ENCODE measurements at regions not wholly inside any gene's neighbourhood (a gene's known extent, or its start where the extent isn't known, plus 50 kb on each side); places are given as distances from the start of the nearest gene placed in this dataset.

DNA sequence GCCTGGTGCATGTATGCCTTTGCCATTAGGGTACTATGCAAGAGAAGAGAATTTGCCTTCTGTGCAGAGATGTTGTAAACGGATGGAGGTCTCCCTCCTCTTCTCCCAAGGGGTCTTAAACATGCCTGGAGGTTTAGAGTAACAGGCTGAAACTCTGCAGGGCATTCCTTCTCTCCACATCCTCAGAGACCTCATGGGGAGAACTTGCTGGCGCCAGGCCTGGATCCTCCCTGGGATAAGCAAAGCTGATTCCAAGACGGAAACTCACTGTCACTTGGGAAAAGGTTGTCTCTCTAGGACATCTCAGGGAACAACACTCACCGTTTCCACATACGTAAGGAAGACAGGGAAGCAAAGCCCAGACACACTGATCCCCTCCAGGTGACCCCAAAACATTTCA lies 76.9 kb upstream of the GPM6B start:
- Histone ChIP-seq H3K9me3 (no peaks in the 10 kb centered on the region), H3K4me3 (no peak overlapping the region), H3K4me1 (peaks cover 7% of the 10 kb centered on the region), H3K27me3 (no peaks in the 10 kb centered on the region), H3K36me3 (no peaks in the 10 kb centered on the region), H3K27ac (no peak overlapping the region)
- intact Hi-C loops (cut with DNase I), result no loop called here
- DNase-seq (ENCODE audit: extremely low spot score in 2 of 2), result no peak
- TF ChIP-seq POLR2AphosphoS5 (IDR thresholded peaks at IDR 0.05; ENCODE audit: insufficient read depth in 1 of 2, low read depth in 1 of 2) (no peak), POLR2A (IDR thresholded peaks at IDR 0.05) (no peak)
- TF ChIP-seq, protein P1, sequence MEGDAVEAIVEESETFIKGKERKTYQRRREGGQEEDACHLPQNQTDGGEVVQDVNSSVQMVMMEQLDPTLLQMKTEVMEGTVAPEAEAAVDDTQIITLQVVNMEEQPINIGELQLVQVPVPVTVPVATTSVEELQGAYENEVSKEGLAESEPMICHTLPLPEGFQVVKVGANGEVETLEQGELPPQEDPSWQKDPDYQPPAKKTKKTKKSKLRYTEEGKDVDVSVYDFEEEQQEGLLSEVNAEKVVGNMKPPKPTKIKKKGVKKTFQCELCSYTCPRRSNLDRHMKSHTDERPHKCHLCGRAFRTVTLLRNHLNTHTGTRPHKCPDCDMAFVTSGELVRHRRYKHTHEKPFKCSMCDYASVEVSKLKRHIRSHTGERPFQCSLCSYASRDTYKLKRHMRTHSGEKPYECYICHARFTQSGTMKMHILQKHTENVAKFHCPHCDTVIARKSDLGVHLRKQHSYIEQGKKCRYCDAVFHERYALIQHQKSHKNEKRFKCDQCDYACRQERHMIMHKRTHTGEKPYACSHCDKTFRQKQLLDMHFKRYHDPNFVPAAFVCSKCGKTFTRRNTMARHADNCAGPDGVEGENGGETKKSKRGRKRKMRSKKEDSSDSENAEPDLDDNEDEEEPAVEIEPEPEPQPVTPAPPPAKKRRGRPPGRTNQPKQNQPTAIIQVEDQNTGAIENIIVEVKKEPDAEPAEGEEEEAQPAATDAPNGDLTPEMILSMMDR (IDR thresholded peaks at IDR 0.05), result no peak

DNA sequence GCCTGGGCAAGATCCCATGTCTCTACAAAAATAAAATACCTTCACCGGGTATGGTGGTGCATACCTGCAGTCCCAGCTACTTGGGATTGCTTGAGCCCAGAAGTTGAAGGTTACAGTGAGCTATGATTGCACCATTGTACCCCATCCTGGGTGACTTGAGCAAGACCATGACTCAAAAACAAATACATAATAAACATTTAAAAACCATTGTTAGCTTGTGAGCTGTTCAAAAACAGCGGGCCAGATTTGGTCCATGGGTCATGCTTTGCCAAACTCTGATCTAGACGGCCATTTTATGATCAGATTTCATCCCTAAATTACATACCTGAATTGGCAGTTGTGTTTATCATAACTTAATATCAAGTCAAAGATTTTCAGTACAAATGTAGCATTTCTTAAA lies 76.0 kb upstream of the GPM6B start:
- TF ChIP-seq, protein P1 (IDR thresholded peaks at IDR 0.05), result no peak
- TF ChIP-seq POLR2AphosphoS5 (IDR thresholded peaks at IDR 0.05; ENCODE audit: insufficient read depth in 1 of 2, low read depth in 1 of 2) (no peak), POLR2A (IDR thresholded peaks at IDR 0.05) (no peak)
- H3K4me1 ChIP-seq, result no peaks in the 10 kb centered on the region
- no peak overlapping the region for H3K4me3 ChIP-seq
- no peaks in the 10 kb centered on the region for H3K36me3 ChIP-seq
- no peaks in the 10 kb centered on the region for H3K9me3 ChIP-seq
- no peak for DNase-seq (ENCODE audit: extremely low spot score in 2 of 2)
- intact Hi-C loops (cut with DNase I), result no loop called here
- no peak overlapping the region for H3K27ac ChIP-seq
- no peaks in the 10 kb centered on the region for H3K27me3 ChIP-seq

DNA sequence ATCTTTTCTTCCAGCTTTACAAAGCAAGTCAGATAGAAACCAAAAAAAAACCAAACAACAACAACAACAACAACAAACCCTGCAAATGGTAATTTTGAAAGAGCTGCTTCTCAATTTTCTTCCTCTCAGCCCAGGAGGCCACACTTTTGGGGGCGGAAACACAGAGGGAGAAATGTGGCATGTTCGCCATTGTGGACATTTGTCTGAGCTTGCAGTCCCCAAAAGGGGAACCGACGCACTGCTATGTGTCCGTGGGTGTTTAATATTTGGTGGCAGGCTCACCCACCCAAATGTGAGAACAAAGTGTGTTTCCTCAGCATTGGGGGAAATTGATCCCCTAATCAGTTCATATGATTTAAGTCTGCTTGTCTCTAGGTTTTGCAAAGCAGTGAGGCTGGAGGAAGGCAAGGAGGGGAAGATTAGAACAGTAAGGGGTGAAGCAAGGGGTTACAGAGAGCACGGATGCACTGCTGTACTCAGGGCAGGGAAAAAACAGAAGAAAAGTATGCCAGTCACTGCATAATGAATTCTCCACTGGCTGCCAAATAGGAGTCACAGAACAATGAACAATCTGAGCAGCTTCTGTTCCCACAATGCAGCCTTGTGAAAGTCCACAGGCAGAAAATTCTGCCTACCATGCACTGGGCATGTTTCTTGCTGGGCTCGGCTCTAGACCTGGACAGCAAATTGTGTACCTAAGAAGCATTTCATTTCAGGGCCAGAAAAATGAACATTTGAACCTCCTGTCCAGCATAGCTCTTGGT lies 74.7 kb upstream of the GPM6B start:
- intact Hi-C loops (cut with DNase I), result no loop called here
- no peaks in the 10 kb centered on the region for H3K9me3 ChIP-seq
- no peaks in the 10 kb centered on the region for H3K36me3 ChIP-seq
- no peaks in the 10 kb centered on the region for H3K4me1 ChIP-seq
- no peaks in the 10 kb centered on the region for H3K27me3 ChIP-seq
- no peak for DNase-seq (ENCODE audit: extremely low spot score in 2 of 2)
- no peak overlapping the region for H3K4me3 ChIP-seq
- TF ChIP-seq POLR2A (IDR thresholded peaks at IDR 0.05) (no peak), POLR2AphosphoS5 (IDR thresholded peaks at IDR 0.05; ENCODE audit: insufficient read depth in 1 of 2, low read depth in 1 of 2) (no peak)
- TF ChIP-seq, protein P1 (IDR thresholded peaks at IDR 0.05), result no peak
- H3K27ac ChIP-seq, result no peak overlapping the region

DNA sequence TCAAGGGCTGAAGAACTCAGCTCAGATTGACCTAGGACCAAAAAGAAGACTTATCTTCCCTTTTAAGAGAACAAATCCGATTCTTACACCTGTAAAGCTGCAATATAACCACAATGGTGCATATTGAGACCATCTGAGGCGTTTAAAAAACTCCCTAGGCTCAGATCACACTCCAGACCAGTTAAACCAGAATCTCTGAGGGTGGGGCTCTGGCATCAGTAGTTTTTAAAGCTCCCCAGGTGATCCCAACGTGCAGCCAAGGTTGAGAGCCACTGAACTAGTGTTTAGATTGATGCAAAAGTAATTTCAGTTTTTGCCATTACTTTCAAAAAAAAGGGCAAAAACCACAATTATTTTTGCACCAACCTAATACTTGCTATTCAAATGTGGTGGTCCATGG lies 73.9 kb upstream of the GPM6B start:
- no peaks in the 10 kb centered on the region for H3K4me1 ChIP-seq
- H3K36me3 ChIP-seq, result no peaks in the 10 kb centered on the region
- intact Hi-C loops (cut with DNase I), result no loop called here
- DNase-seq (ENCODE audit: extremely low spot score in 2 of 2), result no peak
- H3K27me3 ChIP-seq, result no peaks in the 10 kb centered on the region
- no peaks in the 10 kb centered on the region for H3K9me3 ChIP-seq
- TF ChIP-seq POLR2AphosphoS5 (IDR thresholded peaks at IDR 0.05; ENCODE audit: insufficient read depth in 1 of 2, low read depth in 1 of 2) (no peak), POLR2A (IDR thresholded peaks at IDR 0.05) (no peak)
- TF ChIP-seq, protein P1 (IDR thresholded peaks at IDR 0.05), result no peak
- H3K4me3 ChIP-seq, result no peak overlapping the region
- H3K27ac ChIP-seq, result no peak overlapping the region

DNA sequence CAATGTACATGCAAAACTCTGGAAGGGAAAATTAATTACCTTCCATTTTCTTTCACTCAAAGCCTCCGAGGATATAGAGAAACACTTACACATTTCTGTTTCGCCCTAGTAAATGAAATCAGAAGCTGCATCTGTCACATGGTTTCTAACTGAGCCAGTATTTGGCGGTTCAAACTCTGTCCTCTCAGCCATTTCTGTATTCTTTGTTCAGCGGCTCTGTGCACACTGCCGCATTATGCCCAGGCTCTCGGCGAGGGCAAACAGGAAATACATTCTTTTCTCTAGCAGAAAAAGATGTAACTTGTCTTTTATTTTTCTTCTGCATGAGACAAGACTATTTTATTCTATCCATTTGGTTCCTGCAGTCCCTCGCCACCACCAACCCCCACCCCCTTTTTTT lies 71.4 kb upstream of the GPM6B start:
- Histone ChIP-seq H3K9me3 (no peaks in the 10 kb centered on the region), H3K27ac (no peak overlapping the region), H3K4me3 (no peak overlapping the region), H3K36me3 (no peaks in the 10 kb centered on the region), H3K4me1 (no peaks in the 10 kb centered on the region), H3K27me3 (no peaks in the 10 kb centered on the region)
- DNase-seq (ENCODE audit: extremely low spot score in 2 of 2), result no peak
- intact Hi-C loops (cut with DNase I), result no loop called here
- TF ChIP-seq POLR2A (IDR thresholded peaks at IDR 0.05) (no peak), POLR2AphosphoS5 (IDR thresholded peaks at IDR 0.05; ENCODE audit: insufficient read depth in 1 of 2, low read depth in 1 of 2) (no peak)
- TF ChIP-seq, protein P1 (IDR thresholded peaks at IDR 0.05), result no peak

All from vagina (tissue), 2 donors.